ENCODE measurements at regions not wholly inside any gene's neighbourhood (a gene's known extent, or its start where the extent isn't known, plus 50 kb on each side); places are given as distances from the start of the nearest gene placed in this dataset.

- no peak for ATAC-seq
Observed at GRCh38 chr9:118527261-118527660, 823.1 kb downstream of the TLR4 start.

GRCh38 chr9:118529210-118529609 lies 825.0 kb downstream of the TLR4 start:
- WGBS, 2 donors (ENCODE audit: low coverage in 1 of 2): 15 to 19% methylated on average over 3 of the region's 3 CpGs

More at GRCh38 chr9:118527261-118527660, 823.1 kb downstream of the TLR4 start:
- H3K27ac ChIP-seq: no peak overlapping the region
- H3K36me3 ChIP-seq: no peaks in the 10 kb centered on the region
- no peaks in the 10 kb centered on the region for H3K9me3 ChIP-seq
- no peaks in the 10 kb centered on the region for H3K4me1 ChIP-seq
- no peaks in the 10 kb centered on the region for H3K27me3 ChIP-seq
- TF ChIP-seq EP300 (IDR thresholded peaks at IDR 0.05) (no peak), CTCF (IDR thresholded peaks at IDR 0.05) (no peak), POLR2A (IDR thresholded peaks at IDR 0.05) (no peak), POLR2AphosphoS5 (IDR thresholded peaks at IDR 0.05) (no peak)
- no peak overlapping the region for H3K4me3 ChIP-seq
- 83 to 100% methylated on average over 1 of the region's 1 CpG for WGBS, 2 donors (ENCODE audit: low coverage in 1 of 2)

GRCh38 chr9:118529624-118530214 lies 825.5 kb downstream of the TLR4 start:
- H3K4me3 ChIP-seq: no peak overlapping the region
- ATAC-seq: no peak
- H3K27me3 ChIP-seq: no peaks in the 10 kb centered on the region
- no peak overlapping the region for H3K27ac ChIP-seq
- H3K9me3 ChIP-seq: no peaks in the 10 kb centered on the region
- no peaks in the 10 kb centered on the region for H3K4me1 ChIP-seq
- TF ChIP-seq EP300 (IDR thresholded peaks at IDR 0.05) (no peak), CTCF (IDR thresholded peaks at IDR 0.05) (no peak), POLR2AphosphoS5 (IDR thresholded peaks at IDR 0.05) (no peak), POLR2A (IDR thresholded peaks at IDR 0.05) (no peak)
- WGBS, 2 donors (ENCODE audit: low coverage in 1 of 2): 52 to 63% methylated on average over 2 of the region's 2 CpGs
- no peaks in the 10 kb centered on the region for H3K36me3 ChIP-seq

More at GRCh38 chr9:118529210-118529609, 825.0 kb downstream of the TLR4 start:
- TF ChIP-seq POLR2AphosphoS5 (IDR thresholded peaks at IDR 0.05) (no peak), EP300 (IDR thresholded peaks at IDR 0.05) (no peak), POLR2A (IDR thresholded peaks at IDR 0.05) (no peak)
- Histone ChIP-seq H3K36me3 (no peaks in the 10 kb centered on the region), H3K27me3 (no peaks in the 10 kb centered on the region), H3K27ac (no peak overlapping the region), H3K4me1 (no peaks in the 10 kb centered on the region), H3K4me3 (no peak overlapping the region), H3K9me3 (no peaks in the 10 kb centered on the region)
- ATAC-seq: no peak

GRCh38 chr9:118532592-118532991 lies 828.4 kb downstream of the TLR4 start:
- H3K36me3 ChIP-seq: no peaks in the 10 kb centered on the region
- H3K4me1 ChIP-seq: no peaks in the 10 kb centered on the region
- H3K9me3 ChIP-seq: no peaks in the 10 kb centered on the region
- whole genome bisulfite sequencing, 2 donors (ENCODE audit: low coverage in 1 of 2): 42 to 67% methylated on average over 1 of the region's 1 CpG
- H3K4me3 ChIP-seq: no peak overlapping the region
- no peak for ATAC-seq
- TF ChIP-seq POLR2AphosphoS5 (IDR thresholded peaks at IDR 0.05) (no peak), CTCF (IDR thresholded peaks at IDR 0.05) (no peak), POLR2A (IDR thresholded peaks at IDR 0.05) (no peak), EP300 (IDR thresholded peaks at IDR 0.05) (no peak)
- H3K27ac ChIP-seq: no peak overlapping the region
- no peaks in the 10 kb centered on the region for H3K27me3 ChIP-seq

- ATAC-seq: no peak
- Histone ChIP-seq H3K27ac (no peak overlapping the region), H3K27me3 (no peaks in the 10 kb centered on the region), H3K4me1 (no peaks in the 10 kb centered on the region), H3K36me3 (no peaks in the 10 kb centered on the region), H3K9me3 (no peaks in the 10 kb centered on the region), H3K4me3 (no peak overlapping the region)
- WGBS, 2 donors (ENCODE audit: low coverage in 1 of 2): 71 to 81% methylated on average over 3 of the region's 3 CpGs
- TF ChIP-seq CTCF (IDR thresholded peaks at IDR 0.05) (no peak), EP300 (IDR thresholded peaks at IDR 0.05) (no peak), POLR2AphosphoS5 (IDR thresholded peaks at IDR 0.05) (no peak), POLR2A (IDR thresholded peaks at IDR 0.05) (no peak)
Observed at GRCh38 chr9:118533101-118533500, 828.9 kb downstream of the TLR4 start.
